Stomach (tissue), 8 donors: ENCODE measurements at regions not wholly inside any gene's neighbourhood (a gene's known extent, or its start where the extent isn't known, plus 50 kb on each side); places are given as distances from the start of the nearest gene placed in this dataset.

Experiments
- DNase-seq, 2 donors: peaks; one replicate each; pipeline versions ENCODE4 v3.0.0 to v3.0.0-alpha.2; 2013 to 2019
- H3K27ac ChIP-seq, 5 donors: fragments of 200-600 bp in 4 of 5; sonication (generic) in 4 of 5; one replicate each; pipeline ENCODE4 v1.5.1; 2013 to 2019; ENCODE audit warnings: mild to moderate bottlenecking in 1 of 5, moderate library complexity in 1 of 5
- H3K27me3 ChIP-seq, 3 donors: fragments of 200-600 bp; sonication (generic); one replicate each; pipeline ENCODE4 v1.5.1; 2017 to 2019; ENCODE audit warnings: mixed run types in 1 of 3
- H3K36me3 ChIP-seq, 4 donors: fragments of 200-600 bp; sonication (generic); 1 replicate in 3 of 4; 2 replicates in 1 of 4; pipeline ENCODE4 v1.5.1; 2016 to 2019
- H3K4me1 ChIP-seq, 4 donors: fragments of 200-600 bp; sonication (generic); one replicate each; pipeline ENCODE4 v1.5.1; 2016 to 2019
- H3K4me3 ChIP-seq, 4 donors: fragments of 200-600 bp; sonication (generic) in 3 of 4; one replicate each; pipeline ENCODE4 v1.5.1; 2016 to 2019; ENCODE audit warnings: mild to moderate bottlenecking in 1 of 4
- H3K9me3 ChIP-seq, 4 donors: fragments of 200-600 bp; sonication (generic); one replicate each; pipeline ENCODE4 v1.5.1; 2016 to 2019
- CTCF ChIP-seq, 7 experiments: fragments of 450-650 bp in 4 of 7; fragments of 200-600 bp in 3 of 7; sonication (generic) in 3 of 7; IDR thresholded peaks; one replicate each; pipeline ENCODE4 v1.5.1; 2016 to 2019; ENCODE audit warnings: antibody characterized with exemption in 7 of 7, control low read depth in 2 of 7, mild to moderate bottlenecking in 1 of 7
- EP300 ChIP-seq: sonication (generic); formaldehyde crosslinking; IDR thresholded peaks from one replicate; pipeline ENCODE4 v1.6.1; 2017; ENCODE audit warnings: antibody characterized with exemption
- POLR2A ChIP-seq, 4 donors: fragments of 450-650 bp; IDR thresholded peaks; one replicate each; pipeline ENCODE4 v1.6.1; 2016; ENCODE audit warnings: antibody characterized with exemption in 4 of 4, control low read depth in 2 of 4, mild to moderate bottlenecking in 1 of 4, moderate library complexity in 1 of 4
- POLR2AphosphoS5 ChIP-seq, 3 donors: sonication (generic); formaldehyde crosslinking; IDR thresholded peaks; one replicate each; pipeline ENCODE4 v1.6.1; 2016; ENCODE audit warnings: antibody characterized with exemption in 3 of 3
- WGBS, 5 donors: extraction: QIAGEN DNeasy Blood & Tissue Kit in 3 of 5; methylation state at CpG; one replicate each; pipeline versions ENCODE4 v1.1.5 to v1.1.7; 2013 to 2018; 5-methylcytosine and 5-hydroxymethylcytosine counted together
- intact Hi-C: fragments of 100-400 bp; cut with DNase I; formaldehyde crosslinking; loops from one replicate; pipeline ENCODE4 v1.15.1; 2023; ENCODE audit warnings: low total_unique reads
- donor health status: healthy with polysubstance abuse.
- donor health status: Bipolar disorder and iron deficiency.
- donor health status: healthy.

GRCh38 chr1:193545171-193545570 lies 358.8 kb upstream of the B3GALT2 start:
- H3K36me3 ChIP-seq, result no peaks in the 10 kb centered on the region

GRCh38 chr1:193543259-193543658 lies 356.8 kb upstream of the B3GALT2 start:
- Histone ChIP-seq H3K36me3 (no peaks in the 10 kb centered on the region), H3K27me3 (no peaks in the 10 kb centered on the region), H3K9me3 (no peaks in the 10 kb centered on the region), H3K4me1 (no peaks in the 10 kb centered on the region), H3K4me3 (no peak overlapping the region), H3K27ac (no peak overlapping the region)
- no peak for TF ChIP-seq POLR2A (IDR thresholded peaks at IDR 0.05)
- TF ChIP-seq EP300, result no peak
- no peak for TF ChIP-seq CTCF (IDR thresholded peaks at IDR 0.05)
- TF ChIP-seq POLR2AphosphoS5 (IDR thresholded peaks at IDR 0.05), result no peak
- DNase-seq, result no peak
- whole genome bisulfite sequencing, 5 donors, result 78 to 90% (median 79%) methylated on average over 4 of the region's 4 CpGs
- intact Hi-C loops, result no loop called here

More at GRCh38 chr1:193545171-193545570, 358.8 kb upstream of the B3GALT2 start:
- DNase-seq, result no peak
- 71 to 85% (median 81%) methylated on average over 2 of the region's 2 CpGs for WGBS, 5 donors
- Histone ChIP-seq H3K4me3 (no peak overlapping the region), H3K4me1 (no peaks in the 10 kb centered on the region), H3K27ac (no peak overlapping the region), H3K9me3 (peaks cover 0 to 6% (median 0%) of the 10 kb centered on the region in 4 donors), H3K27me3 (no peaks in the 10 kb centered on the region)
- no peak for TF ChIP-seq POLR2A (IDR thresholded peaks at IDR 0.05)
- TF ChIP-seq POLR2AphosphoS5 (IDR thresholded peaks at IDR 0.05), result no peak
- no peak for TF ChIP-seq EP300
- no peak for TF ChIP-seq CTCF (IDR thresholded peaks at IDR 0.05)
- intact Hi-C loops, result no loop called here

- 15 to 38% (median 18%) methylated on average over 1 of the region's 1 CpG for WGBS, 5 donors
- TF ChIP-seq EP300 (no peak), CTCF (IDR thresholded peaks at IDR 0.05) (no peak), POLR2AphosphoS5 (IDR thresholded peaks at IDR 0.05) (no peak), POLR2A (IDR thresholded peaks at IDR 0.05) (no peak)
- no peaks in the 10 kb centered on the region for H3K9me3 ChIP-seq
- H3K27ac ChIP-seq, result no peak overlapping the region
- H3K4me1 ChIP-seq, result no peaks in the 10 kb centered on the region
- no peaks in the 10 kb centered on the region for H3K36me3 ChIP-seq
- DNase-seq, result peak in 1 of 2 donors; percentile 9
- intact Hi-C loops, result no loop called here
- no peaks in the 10 kb centered on the region for H3K27me3 ChIP-seq
- no peak overlapping the region for H3K4me3 ChIP-seq
Measured at GRCh38 chr1:193542690-193543089, 356.3 kb upstream of the B3GALT2 start.

GRCh38 chr1:193540511-193540910 lies 354.1 kb upstream of the B3GALT2 start:
- no peaks in the 10 kb centered on the region for H3K27me3 ChIP-seq
- intact Hi-C loops, result no loop called here
- H3K4me3 ChIP-seq, result no peak overlapping the region
- peak overlapping the region in 3 of 5 donors; percentile 8 to 59 (median 25) for H3K27ac ChIP-seq
- H3K36me3 ChIP-seq, result no peaks in the 10 kb centered on the region
- TF ChIP-seq EP300 (no peak), CTCF (IDR thresholded peaks at IDR 0.05) (no peak), POLR2A (IDR thresholded peaks at IDR 0.05) (no peak), POLR2AphosphoS5 (IDR thresholded peaks at IDR 0.05) (no peak)
- no peak for DNase-seq
- no peaks in the 10 kb centered on the region for H3K9me3 ChIP-seq
- no peaks in the 10 kb centered on the region for H3K4me1 ChIP-seq
